GM12872 (cell line): ENCODE measurements at regions not wholly inside any gene's neighbourhood (a gene's known extent, or its start where the extent isn't known, plus 50 kb on each side); places are given as distances from the start of the nearest gene placed in this dataset.

Experiments used
- TF ChIP-seq, protein P1 (sequence below): IDR thresholded peaks from 3 replicates; pipeline ENCODE4 v1.5.1; 2011; ENCODE audit warnings: low read depth, mild to moderate bottlenecking, low read length, moderate library complexity; ENCODE audit not compliant: insufficient read depth

DNA sequence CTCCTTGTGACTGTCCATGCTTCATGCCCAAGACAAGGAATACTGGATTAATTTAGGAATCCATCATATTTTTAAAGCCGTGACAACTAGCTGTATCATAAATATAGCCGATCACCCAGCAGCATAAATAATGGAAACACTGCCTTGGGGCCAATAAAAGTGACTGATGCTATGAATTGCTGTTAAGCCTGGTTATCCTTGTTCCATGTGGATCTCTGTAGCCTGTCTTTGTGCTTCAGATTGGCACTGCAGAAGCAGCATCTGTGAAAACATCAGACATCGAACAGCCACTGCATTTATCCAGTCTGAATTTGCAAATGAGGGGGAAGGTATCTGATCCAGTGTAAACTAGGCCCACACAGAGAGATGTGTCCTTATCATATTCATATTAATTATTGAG lies 1181.8 kb downstream of the SORCS1 start:
- TF ChIP-seq, protein P1, sequence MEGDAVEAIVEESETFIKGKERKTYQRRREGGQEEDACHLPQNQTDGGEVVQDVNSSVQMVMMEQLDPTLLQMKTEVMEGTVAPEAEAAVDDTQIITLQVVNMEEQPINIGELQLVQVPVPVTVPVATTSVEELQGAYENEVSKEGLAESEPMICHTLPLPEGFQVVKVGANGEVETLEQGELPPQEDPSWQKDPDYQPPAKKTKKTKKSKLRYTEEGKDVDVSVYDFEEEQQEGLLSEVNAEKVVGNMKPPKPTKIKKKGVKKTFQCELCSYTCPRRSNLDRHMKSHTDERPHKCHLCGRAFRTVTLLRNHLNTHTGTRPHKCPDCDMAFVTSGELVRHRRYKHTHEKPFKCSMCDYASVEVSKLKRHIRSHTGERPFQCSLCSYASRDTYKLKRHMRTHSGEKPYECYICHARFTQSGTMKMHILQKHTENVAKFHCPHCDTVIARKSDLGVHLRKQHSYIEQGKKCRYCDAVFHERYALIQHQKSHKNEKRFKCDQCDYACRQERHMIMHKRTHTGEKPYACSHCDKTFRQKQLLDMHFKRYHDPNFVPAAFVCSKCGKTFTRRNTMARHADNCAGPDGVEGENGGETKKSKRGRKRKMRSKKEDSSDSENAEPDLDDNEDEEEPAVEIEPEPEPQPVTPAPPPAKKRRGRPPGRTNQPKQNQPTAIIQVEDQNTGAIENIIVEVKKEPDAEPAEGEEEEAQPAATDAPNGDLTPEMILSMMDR, result no peak

DNA sequence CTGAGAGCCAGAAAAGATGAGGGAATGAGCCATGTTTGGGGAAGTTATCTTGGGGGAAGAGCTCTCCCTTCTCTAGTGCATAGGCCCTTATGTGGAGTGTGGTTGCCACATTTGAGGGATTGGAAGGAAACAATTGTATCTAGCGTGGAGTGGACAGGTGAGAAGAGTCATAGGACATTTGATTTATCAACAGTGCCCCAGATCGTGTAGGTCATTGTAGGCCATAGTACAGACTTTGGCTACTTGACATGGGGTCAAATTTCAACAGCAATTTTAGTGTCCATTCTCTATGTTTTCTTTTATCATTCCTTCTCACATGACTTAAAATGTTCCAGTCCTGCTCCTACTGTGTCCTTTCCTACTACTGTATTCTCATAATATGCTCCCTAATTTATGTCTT lies 1182.8 kb downstream of the SORCS1 start:
- TF ChIP-seq, protein P1, result no peak

DNA sequence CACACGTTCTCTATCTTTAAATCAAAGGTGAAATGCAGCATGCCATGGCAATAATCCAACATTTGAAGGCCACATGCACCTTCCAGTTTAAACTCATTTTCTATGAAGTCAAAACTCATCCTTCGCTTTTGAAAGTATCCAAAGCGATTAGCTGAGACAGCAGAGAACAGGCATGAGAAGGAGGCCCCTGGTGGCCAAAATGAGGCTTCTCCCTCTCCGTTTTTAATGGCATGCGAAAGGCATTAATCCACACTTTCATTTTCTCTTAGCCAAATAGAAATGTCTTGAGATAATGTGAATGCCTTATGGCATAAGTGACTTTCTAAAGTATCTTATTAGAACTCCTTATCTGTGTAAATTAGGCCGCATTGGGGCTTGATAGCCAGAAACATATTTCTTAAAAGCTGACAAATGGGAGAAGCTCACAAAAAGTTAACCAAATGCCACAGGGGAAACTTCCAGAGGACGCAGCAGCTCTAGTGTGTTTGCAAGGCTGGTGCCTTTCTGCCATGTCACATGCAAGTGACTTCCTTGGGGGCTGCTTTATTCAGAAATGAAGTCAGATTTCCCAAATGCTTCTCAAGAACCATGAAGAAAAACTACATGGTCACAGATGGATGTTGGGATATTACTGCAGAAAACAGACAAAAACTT lies 1189.6 kb downstream of the SORCS1 start:
- TF ChIP-seq, protein P1, result peak; percentile 58

DNA sequence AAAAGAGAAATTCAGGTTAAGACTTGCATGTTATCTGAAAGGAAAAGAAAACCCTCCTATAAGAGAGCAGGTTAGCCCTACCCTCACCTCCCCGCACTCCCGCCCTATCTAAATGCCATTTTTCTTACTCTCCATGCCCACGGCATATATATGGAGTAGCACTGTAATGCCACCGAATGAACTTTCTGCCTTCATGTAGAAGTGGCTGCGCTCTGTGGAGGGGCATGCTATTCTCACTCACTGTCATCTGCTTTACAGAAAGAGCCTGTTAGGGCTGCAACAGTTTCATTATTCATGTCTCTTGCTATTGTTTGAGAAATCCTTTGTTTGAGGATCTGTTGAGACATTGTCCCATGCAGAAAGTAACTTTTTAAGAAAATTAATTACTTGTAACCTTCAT lies 1190.6 kb downstream of the SORCS1 start:
- TF ChIP-seq, protein P1, result no peak

DNA sequence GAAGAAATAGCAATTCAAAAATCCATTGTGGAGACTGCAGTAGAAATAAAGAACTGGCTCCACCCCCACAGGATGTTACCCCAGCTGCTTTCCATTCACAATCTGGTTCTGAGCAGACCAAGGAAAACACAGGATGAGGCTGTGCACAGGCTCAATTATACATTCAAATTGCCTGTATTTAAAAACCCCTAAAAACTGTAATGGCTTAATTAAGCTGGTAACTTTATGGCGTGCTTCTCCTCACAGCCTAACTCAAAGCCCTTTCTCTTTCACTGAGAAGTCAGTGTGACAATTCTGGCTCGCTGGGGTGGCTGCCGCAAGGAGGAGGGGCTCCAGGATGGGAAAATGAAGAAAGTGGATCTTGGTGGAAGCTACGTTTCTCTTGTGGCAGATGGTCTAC lies 1191.1 kb downstream of the SORCS1 start:
- TF ChIP-seq, protein P1, result no peak

DNA sequence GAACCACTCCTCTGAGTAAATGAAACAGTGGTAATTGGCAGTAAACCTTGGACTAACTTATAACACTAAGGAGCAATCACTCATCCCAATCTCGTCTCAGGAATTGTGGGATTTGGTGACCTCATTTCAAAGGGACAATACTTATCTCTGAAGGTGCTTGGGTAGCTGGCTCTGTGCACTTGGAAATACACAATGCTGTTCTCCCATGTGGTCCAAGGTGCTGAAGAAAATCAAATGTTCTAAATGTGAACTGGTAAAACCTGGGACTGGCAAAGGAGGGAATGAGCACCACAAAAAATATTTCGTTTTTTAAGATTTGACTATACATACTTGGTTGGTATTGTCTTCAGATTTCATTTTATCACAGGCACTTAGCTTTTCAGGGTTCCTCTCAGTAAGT lies 1193.0 kb downstream of the SORCS1 start:
- TF ChIP-seq, protein P1, result no peak

DNA sequence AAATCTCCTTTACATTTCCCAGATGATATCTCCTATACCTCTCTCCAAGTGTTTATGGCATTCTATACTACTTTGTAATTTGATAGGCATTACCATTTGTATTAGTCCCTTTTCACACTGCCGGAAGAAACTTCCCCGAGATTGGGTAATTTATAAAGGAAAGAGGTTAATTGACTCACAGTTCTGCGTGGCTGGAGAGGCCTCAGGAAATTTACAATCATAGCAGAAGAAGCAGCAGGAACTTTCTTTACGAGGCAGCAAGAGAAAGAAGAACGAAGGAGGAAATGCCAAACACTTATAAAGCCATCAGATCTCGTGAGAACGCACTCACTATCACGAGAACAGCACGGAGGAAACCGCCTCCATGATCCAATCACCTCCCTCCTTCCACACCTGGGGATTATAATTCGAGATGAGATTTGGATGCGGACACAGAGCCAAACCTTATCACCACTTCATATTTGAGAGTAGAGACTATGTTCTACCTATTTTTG lies 1194.6 kb downstream of the SORCS1 start:
- TF ChIP-seq, protein P1, result no peak
